ENCODE measurements at regions not wholly inside any gene's neighbourhood (a gene's known extent, or its start where the extent isn't known, plus 50 kb on each side); places are given as distances from the start of the nearest gene placed in this dataset.
A peak's percentile ranks its signal among the peaks of the same experiment; 100 is the strongest.
"Not testable (repeated sequence)": the region's sequence is repeated elsewhere in the genome, so short reads cannot be mapped to it uniquely, and the experiment has no call there.

GRCh38 chr3:55147856-55148720 lies 220.2 kb upstream of the LRTM1 start:
- no peak for TF ChIP-seq CTCF (IDR thresholded peaks at IDR 0.05; ENCODE audit: low read depth, low read length)
- in situ Hi-C loops (cut with HindIII; ENCODE audit: low sequenced_read_pairs): no loop called here
- DNase-seq (ENCODE audit: low read depth, low spot score): no peak
- no peak overlapping the region for H3K4me3 ChIP-seq (ENCODE audit: low read depth, low read length)

- in situ Hi-C loops (cut with HindIII; ENCODE audit: low sequenced_read_pairs): no loop called here
- TF ChIP-seq CTCF (IDR thresholded peaks at IDR 0.05; ENCODE audit: low read depth, low read length): no peak
- H3K4me3 ChIP-seq (ENCODE audit: low read depth, low read length): no peak overlapping the region
- no peak for DNase-seq (ENCODE audit: low read depth, low spot score)
Measured at GRCh38 chr3:55147406-55147805, 219.5 kb upstream of the LRTM1 start.

GRCh38 chr3:55146216-55146615 lies 218.4 kb upstream of the LRTM1 start:
- in situ Hi-C loops (cut with HindIII; ENCODE audit: low sequenced_read_pairs): no loop called here
- TF ChIP-seq CTCF (IDR thresholded peaks at IDR 0.05; ENCODE audit: low read depth, low read length): no peak
- H3K4me3 ChIP-seq (ENCODE audit: low read depth, low read length): no peak overlapping the region
- no peak for DNase-seq (ENCODE audit: low read depth, low spot score)

- no peak overlapping the region for H3K4me3 ChIP-seq (ENCODE audit: low read depth, low read length)
- no peak for TF ChIP-seq CTCF (IDR thresholded peaks at IDR 0.05; ENCODE audit: low read depth, low read length)
- DNase-seq (ENCODE audit: low read depth, low spot score): peak; percentile 77
- in situ Hi-C loops (cut with HindIII; ENCODE audit: low sequenced_read_pairs): no loop called here
Measured at GRCh38 chr3:55144015-55144673, 216.3 kb upstream of the LRTM1 start.

- in situ Hi-C loops (cut with HindIII; ENCODE audit: low sequenced_read_pairs): no loop called here
- no peak for DNase-seq (ENCODE audit: low read depth, low spot score)
- TF ChIP-seq CTCF (IDR thresholded peaks at IDR 0.05; ENCODE audit: low read depth, low read length): no peak
- H3K4me3 ChIP-seq (ENCODE audit: low read depth, low read length): no peak overlapping the region
Measured at GRCh38 chr3:55143336-55143735, 215.5 kb upstream of the LRTM1 start.

- in situ Hi-C loops (cut with HindIII; ENCODE audit: low sequenced_read_pairs); DNase-seq (ENCODE audit: low read depth, low spot score); H3K4me3 ChIP-seq (ENCODE audit: low read depth, low read length): not testable (repeated sequence)
Measured at GRCh38 chr3:55136291-55136690, 208.4 kb upstream of the LRTM1 start.

- peak; percentile 70 for DNase-seq (ENCODE audit: low read depth, low spot score)
- in situ Hi-C loops (cut with HindIII; ENCODE audit: low sequenced_read_pairs): no loop called here
- H3K4me3 ChIP-seq (ENCODE audit: low read depth, low read length): no peak overlapping the region
- TF ChIP-seq CTCF (IDR thresholded peaks at IDR 0.05; ENCODE audit: low read depth, low read length): no peak
Measured at GRCh38 chr3:55128225-55128823, 200.5 kb upstream of the LRTM1 start.
